ENCODE measurements at regions not wholly inside any gene's neighbourhood (a gene's known extent, or its start where the extent isn't known, plus 50 kb on each side); places are given as distances from the start of the nearest gene placed in this dataset.

DNA sequence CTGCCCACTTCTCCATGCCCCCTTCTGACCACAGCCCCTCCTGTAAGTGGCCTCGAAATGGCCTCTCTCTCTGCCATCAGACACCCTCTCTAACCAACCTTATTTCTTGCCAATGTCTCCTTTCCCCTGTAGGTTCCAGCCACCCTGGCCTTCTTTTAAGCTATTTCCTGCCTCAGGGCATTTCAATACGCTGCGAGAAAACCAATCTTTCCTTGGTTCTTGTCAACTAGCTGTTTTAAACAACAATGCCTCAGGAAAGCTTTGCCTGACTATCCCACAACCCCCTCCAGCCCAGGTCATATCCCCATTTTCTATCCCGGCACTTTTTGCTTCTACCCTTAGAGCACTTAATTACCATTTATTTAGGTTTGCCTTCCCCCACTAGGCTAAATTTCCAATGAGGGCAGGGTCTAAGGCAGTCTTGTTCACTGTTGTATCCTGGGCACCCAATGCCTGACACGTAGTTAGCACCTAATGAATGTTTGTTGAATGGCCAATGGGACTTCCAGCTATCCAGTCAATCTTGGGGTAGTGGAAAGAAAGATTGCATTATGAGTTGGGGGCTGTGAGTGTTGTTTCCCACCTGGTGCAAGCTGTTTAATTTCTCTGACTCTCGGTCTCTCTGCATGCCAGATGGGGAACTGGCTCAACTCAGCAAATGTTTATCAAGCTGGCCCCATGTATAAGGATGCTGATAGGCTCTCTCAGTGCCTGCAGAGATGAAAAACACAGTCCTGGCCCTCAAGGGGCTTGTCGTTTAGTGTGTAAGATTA is 291.2 kb downstream of the SRBD1 start:
- TF ChIP-seq, protein P1, sequence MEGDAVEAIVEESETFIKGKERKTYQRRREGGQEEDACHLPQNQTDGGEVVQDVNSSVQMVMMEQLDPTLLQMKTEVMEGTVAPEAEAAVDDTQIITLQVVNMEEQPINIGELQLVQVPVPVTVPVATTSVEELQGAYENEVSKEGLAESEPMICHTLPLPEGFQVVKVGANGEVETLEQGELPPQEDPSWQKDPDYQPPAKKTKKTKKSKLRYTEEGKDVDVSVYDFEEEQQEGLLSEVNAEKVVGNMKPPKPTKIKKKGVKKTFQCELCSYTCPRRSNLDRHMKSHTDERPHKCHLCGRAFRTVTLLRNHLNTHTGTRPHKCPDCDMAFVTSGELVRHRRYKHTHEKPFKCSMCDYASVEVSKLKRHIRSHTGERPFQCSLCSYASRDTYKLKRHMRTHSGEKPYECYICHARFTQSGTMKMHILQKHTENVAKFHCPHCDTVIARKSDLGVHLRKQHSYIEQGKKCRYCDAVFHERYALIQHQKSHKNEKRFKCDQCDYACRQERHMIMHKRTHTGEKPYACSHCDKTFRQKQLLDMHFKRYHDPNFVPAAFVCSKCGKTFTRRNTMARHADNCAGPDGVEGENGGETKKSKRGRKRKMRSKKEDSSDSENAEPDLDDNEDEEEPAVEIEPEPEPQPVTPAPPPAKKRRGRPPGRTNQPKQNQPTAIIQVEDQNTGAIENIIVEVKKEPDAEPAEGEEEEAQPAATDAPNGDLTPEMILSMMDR (IDR thresholded peaks at IDR 0.05), result no peak
- TF ChIP-seq POLR2A (IDR thresholded peaks at IDR 0.05), result no peak

All from esophagus squamous epithelium (tissue), 4 donors.